Left colon (tissue), 2 donors: ENCODE measurements at regions not wholly inside any gene's neighbourhood (a gene's known extent, or its start where the extent isn't known, plus 50 kb on each side); places are given as distances from the start of the nearest gene placed in this dataset.
"Not testable (repeated sequence)": the region's sequence is repeated elsewhere in the genome, so short reads cannot be mapped to it uniquely, and the experiment has no call there.

ENCODE experiments used
- ATAC-seq: fragments of 200-7000 bp; cut with Tn5 transposase; one replicate; pipeline ENCODE4 v1.9.1; 2020; ENCODE audit warnings: mild to moderate bottlenecking, moderate library complexity
- DNase-seq, 2 donors: peaks; one replicate each; pipeline ENCODE4 v3.0.0-alpha.2; 2020
- intact Hi-C, 2 donors: fragments of 100-400 bp; cut with DNase I in 1 of 2; cut with micrococcal nuclease in 1 of 2; formaldehyde crosslinking; loops; one replicate each; pipeline versions ENCODE4 v1.11.2 to v1.14.0; 2022; cut with DNase I, micrococcal nuclease
- donor health status: DM: no; HTN: no; CAD: no.
- donor health status: DM: yes; HTN: yes; CAD: no.

DNA sequence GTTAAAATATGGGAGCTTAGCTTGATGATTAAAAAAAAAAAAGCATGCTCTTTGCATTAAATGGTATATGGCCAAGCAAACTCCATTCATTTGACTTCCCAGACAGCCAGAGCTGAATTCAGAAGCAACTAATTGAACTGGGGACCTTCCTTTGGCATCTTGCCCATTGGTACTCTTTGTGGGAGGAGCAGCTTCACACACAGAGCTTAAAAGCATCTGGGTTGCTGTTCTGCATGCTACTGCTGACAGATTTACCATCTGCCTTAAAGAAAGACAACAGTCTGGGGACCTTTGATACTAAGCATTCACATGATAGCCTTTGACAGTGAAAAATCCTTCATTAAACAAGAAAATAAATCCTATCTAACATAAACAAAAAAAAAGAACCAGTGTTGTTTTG is 977.9 kb downstream of the TMTC2 start:
- DNase-seq, result no peak
- no peak for ATAC-seq
- intact Hi-C loops, result no loop called here

DNA sequence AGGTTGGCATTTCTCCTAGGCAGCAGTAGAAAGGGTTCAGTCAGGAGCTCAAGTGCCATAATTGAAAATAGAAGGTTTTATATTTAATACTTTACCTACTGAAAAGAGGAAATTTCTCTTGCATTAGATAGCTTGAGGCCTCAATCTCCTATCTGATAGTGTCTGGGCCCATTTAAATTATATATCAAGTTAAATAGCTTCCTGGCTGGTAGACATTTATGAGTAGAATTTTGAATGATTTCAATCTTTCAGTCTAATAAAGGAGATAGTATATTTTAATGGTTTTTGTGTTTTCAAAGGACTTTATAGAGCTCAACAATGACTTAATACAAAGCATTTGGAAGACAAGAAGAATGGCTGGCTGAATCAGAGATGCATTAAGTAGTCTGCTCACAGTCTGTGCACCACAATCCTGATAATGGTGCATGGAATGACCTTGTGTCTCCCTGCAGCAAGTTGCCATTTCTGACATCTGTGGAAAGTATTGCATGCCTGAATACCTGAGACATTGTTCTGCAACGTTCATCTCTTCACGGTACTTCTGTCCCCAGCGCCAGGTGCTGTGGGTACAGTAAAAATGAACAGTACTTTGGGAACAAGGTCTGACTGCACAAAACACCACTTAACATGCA is 974.1 kb downstream of the TMTC2 start:
- intact Hi-C loops, result no loop called here
- DNase-seq (no peak), ATAC-seq (no peak)

DNA sequence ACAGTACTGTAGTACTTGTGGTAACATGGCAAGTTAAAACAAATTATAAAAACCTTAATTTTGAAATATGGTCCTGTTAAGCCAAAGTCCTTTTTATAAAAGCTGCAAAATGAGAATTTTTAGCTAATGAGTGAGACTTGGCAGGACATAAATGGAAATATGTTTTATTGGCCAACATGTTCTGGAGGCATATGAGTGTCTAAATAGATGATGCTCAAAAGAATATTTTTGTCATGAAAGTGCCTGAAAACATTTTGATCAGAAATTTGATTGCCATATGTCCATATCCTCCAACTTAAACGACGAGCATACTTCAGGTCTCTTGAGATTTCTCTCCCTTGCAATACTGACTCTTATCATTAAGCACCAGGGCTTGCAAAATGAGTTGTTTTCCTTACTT is 972.6 kb downstream of the TMTC2 start:
- DNase-seq (no peak), ATAC-seq (no peak)
- intact Hi-C loops, result no loop called here

DNA sequence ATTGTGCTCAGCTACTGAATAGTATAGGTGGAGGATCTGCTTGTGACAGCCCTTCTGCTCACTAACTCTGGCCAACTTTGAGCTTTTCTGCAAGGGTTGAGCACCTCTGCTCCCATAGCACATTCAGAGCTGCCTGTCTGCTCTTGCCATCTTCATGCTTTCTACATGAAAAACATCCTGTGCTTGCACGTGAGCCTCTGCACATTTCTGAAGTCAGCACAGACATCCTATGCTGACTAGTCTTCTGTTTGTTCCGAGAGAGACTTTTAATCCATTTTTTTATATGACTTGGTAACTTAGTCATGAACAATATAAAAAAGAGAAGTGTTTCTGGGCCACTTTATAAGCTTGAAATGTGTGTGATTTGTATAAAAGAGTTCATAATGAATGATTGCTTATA is 969.3 kb downstream of the TMTC2 start:
- ATAC-seq (no peak), DNase-seq (no peak)
- intact Hi-C loops, result no loop called here

DNA sequence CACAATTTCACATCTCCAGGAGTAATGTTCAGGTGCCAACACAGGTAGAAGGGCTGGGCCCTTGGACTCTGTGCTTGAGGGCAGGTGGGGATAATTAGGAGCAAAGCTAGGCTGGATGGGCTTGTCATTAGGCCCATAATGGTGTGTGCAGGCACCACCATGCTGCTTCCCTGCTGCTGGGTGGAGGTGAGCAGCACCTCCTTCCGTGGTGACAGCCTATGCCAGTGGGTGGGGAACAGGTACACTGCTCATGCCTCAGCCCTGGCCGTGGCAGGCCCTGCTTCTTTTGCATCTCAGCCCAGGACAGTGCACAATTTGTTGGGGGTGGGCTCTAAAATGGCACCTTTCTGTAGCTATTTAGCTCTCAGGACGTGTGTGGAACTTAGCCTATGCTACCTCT is 955.5 kb downstream of the TMTC2 start:
- intact Hi-C loops, result no loop called here
- no peak for ATAC-seq
- no peak for DNase-seq

DNA sequence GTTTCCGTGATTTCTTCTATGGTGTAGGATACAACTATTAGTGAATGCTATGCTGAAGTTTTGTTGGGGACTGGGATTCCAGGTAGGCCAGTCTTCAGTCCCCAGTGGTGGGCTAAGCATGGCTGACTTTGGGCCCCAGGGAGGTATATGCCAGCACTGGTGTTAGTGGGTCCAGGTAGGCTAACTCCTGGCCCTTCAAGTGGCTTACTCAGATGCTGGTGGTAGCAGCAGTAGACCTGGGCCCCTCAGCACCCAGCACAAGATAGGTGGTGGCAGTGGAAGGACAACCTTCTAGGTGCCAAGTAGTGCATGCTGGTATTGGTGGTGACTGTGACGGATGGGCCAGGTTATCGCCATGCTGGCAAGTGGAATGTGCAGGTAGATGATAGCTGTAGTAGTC is 955.1 kb downstream of the TMTC2 start:
- DNase-seq, result no peak
- ATAC-seq, result no peak
- intact Hi-C loops, result no loop called here

DNA sequence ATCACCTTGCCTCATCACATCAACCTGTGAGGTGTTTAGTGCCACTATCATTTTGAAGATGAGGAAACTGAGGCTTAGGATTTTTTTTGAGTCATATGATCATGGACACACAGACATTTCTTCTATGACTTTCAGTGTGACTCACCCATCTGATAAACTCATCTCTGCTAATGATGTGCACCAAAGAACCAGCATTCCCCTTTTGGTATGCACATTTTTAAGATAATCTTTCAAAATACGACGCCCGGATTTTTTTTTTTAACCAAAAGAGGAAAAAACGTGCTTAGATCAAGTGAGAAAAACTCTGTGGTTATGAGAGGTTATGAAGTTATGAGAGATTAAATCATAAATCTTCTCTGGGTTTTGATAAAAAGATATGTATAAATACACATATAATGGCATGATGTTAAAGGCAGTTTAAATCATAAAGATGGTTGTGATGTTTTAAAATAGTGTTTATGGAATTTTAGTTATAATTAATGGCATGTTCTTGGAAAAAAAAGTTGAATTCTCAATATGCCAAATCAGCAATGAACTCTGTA is 948.1 kb downstream of the TMTC2 start:
- DNase-seq (no peak), ATAC-seq (no peak)
- intact Hi-C loops, result no loop called here

DNA sequence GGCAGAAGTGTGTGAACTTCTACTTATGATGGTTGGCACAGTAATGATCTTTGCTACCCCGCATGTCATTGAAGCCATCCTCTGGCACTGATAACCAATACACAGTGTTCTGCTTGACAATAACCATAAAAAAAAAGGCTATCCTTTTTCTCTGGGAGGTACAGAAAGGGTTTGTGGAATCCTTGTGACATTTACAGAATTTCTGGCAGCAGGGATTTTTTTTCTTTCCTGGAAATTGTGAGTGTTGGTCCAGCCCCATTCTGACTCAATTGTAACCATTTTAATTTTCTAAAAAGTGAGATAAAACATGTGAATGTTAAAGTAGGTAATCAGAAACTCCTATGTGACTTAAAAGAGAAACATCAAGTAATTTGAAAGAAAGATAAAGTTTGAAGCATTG is 943.8 kb downstream of the TMTC2 start:
- intact Hi-C loops, result no loop called here
- ATAC-seq (no peak), DNase-seq (no peak)

DNA sequence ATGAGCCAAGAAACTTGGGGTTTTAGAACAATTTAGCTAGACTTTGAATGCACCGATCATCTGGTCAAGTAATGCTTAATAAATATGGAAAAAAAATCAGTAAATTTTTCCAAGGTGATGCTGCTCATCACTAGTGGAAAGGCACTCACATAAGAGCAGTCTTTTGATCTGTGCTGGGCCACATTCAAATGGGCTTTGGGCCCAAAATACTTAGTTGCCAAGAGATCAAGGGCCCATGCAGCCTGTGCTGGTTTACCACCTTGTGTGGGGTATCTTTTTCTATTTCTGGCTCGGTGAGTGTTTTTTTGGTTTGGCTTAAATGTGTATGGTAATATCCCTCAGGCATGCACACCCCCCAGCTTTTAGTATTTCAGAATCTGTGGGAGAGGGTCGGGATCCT is 943.2 kb downstream of the TMTC2 start:
- DNase-seq, result no peak
- intact Hi-C loops, result no loop called here
- no peak for ATAC-seq

DNA sequence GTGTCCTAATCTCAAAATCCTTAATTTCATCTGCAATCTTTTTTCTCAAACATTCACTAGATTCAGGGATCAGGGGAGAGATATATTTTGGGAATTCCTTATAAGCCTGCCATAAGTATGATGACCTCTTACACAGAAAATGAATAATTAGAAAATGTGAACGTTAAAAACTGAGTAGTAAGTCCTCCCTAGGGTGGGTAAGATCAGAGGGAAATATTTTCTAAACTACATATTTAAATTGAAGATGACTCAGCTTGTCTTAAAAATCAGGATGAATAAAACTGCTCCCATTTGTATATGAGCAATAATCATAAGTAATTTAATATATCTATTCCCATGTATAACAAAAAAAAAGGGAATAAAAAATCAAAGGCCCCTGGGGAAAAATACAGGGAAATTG is 935.5 kb downstream of the TMTC2 start:
- intact Hi-C loops, result no loop called here
- DNase-seq, result no peak
- ATAC-seq, result no peak

DNA sequence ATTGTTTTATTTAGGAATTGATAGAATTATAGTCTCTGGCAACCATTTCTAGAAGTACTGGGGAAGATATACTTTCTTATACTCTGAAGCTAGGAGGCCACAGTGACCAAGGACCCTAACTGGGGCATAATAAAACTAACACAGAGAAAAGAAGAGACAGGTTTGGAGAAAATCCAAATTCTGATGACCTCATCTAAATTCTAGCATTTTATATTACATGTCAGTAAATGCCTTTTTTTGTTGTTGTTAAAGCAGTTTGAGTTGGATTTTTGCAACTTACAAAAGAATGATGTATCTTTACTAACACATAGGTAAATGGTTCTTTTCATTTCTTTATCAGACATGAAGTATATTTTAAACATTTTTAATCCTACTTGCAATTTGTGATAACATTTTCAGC is 933.3 kb downstream of the TMTC2 start:
- ATAC-seq (no peak), DNase-seq (no peak)
- intact Hi-C loops, result no loop called here

DNA sequence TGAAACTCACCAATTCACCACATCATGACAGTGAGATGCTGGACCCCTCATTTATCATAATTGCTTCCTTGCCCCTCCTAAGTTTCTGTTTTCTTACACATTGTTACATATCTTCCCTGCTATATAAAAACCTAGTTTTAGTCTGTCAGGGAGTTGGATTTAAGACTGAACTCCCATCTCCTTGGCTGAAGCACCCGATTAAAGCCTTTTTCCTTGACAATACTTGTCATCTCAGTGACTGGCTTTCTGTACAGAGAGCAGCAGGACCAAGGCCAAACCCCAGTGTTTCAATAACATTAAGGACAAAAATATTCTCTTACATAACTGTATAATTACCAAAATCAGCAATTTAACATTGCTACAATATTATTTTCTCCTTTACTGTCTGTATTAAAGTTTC is 928.4 kb downstream of the TMTC2 start:
- DNase-seq, result no peak
- no peak for ATAC-seq
- intact Hi-C loops, result no loop called here

DNA sequence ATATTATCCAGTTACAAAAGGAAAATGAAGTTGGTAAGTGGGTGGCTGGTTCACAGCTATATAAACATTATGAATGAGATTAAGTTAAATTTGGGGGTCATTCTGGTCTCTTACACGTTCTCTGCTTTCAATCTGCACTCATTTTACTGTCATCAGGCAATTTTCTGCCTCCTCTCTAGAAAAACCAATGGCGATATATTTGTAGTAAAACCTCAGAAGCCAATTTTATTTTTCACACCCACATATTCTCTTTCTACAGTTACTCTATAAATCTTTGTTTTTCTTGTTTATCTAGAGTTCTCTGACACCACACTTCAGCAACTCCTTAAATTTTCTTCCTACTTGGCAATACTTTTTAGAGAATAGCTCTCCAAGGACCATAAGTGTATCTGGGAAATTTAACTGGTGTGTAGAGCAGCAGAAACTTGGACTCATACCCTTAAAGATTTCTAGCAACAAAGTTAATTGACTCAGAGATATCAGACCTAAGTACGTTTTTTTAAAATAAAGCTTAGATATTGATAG is 926.9 kb downstream of the TMTC2 start:
- intact Hi-C loops, result no loop called here
- ATAC-seq (no peak), DNase-seq (no peak)

DNA sequence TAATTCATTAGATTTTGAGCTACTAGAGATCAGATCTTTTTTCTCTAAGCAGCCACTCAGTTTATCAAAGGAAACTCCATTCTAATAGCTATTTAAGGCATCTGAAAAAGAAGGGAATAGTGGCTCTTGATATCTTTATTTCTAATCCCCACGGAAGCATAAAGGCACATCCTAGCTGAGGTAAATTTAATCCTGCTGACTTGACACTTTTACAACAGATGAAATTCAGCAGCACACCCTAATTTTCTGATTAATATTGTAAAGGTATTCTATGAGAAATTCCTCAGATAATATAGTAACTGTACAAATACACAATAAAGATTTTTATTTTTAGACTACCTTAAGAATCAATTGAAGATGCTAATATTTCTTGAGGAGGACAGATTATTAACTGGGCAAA is 916.4 kb downstream of the TMTC2 start:
- intact Hi-C loops, result no loop called here
- DNase-seq, result no peak
- no peak for ATAC-seq

DNA sequence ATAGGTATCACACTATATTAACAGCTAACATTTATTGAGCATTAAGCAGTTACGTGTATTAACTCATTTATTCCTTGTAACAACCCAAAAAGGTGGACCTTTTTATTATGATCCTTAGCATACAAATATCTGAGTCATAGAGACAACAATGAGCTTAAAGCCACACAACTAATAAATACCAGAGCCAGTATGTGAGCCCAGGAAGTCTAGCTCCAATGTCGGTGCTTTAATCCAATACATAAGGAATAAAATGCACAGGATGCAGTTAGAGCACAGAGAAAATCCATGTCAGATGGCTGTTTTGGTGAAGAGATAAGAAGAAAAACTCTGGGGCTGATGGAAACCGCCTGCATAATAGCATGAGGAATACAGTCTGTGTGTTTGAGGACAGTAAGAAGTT is 888.6 kb downstream of the TMTC2 start:
- intact Hi-C loops, result no loop called here
- no peak for ATAC-seq
- DNase-seq, result no peak

DNA sequence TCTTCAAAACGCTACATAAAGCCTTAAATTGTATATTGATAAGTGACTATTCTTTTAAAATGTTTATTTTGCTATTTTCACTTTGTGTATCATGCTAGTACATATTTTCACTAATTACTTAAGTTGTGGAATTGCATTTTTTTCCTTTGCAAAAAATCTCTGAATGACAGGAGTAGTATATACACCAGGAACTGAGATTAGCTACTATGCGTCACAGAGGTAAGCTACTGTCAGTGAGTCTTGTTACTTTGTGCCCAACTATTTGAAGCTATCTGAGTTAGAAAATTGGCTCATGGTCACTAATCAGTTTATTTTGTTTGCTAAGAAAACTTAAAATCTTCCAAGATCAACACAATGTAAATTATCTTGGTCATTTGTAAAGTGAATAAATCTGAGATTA is 887.4 kb downstream of the TMTC2 start:
- no peak for DNase-seq
- no peak for ATAC-seq
- intact Hi-C loops, result no loop called here

DNA sequence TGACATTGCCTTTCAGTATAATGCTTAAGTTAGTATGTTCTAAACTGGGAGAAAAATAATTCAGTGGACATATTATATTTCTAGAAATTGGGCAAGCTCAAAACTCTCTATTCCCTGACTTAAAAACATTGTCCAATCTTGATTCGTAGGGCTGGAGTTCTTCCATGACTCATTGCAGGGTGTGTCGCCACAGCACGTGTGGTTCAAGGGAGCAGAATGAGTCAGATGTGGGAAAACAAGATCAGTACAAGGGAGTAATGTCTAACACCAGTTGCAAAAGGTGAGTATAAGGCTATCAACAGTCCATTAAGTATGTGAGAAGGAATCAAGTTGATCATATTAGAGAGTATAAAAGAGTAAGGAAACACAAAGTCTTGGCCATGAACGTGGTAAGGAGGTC is 887.0 kb downstream of the TMTC2 start:
- DNase-seq (no peak), ATAC-seq (no peak)
- intact Hi-C loops, result no loop called here

DNA sequence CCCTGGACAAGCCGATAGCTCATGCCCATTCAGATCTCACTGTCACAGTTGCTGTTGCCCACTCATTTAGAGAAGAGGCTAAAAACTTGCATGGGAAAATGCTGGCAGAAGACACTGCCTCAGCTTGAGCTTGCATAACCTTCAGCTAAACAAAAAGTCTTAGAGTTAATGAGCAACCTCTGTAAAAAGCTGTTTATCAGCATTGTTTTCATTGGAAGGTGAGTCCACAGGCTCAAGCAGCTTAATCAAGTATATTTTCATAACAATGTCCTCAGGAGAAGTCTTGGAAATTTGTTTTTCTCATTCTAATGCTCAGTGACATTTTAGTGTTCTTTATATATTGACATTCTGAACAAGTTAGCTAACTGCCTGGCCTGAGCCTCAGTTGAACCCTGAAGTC is 872.9 kb downstream of the TMTC2 start:
- intact Hi-C loops, result no loop called here
- DNase-seq (no peak), ATAC-seq (no peak)

DNA sequence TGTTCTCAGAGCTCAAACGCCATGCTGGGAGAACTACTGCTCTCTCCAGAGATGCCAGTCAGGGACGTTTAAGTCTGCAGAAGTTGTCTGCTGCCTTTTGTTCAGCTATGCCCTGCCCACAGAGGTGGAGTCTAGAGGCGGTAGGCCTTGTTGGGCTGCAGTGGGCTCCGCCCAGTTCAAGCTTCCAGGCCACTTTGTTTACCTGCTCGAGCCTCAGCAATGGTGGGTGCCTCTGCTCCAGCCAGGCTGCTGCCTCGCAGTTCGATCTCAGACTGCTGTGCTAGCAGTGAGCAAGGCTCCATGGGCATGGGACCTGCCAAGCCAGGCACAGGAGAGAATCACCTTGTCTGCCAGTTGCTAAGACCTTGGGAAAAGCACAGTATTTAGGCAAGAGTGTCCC is 869.3 kb downstream of the TMTC2 start:
- intact Hi-C loops, ATAC-seq, DNase-seq: not testable (repeated sequence)

DNA sequence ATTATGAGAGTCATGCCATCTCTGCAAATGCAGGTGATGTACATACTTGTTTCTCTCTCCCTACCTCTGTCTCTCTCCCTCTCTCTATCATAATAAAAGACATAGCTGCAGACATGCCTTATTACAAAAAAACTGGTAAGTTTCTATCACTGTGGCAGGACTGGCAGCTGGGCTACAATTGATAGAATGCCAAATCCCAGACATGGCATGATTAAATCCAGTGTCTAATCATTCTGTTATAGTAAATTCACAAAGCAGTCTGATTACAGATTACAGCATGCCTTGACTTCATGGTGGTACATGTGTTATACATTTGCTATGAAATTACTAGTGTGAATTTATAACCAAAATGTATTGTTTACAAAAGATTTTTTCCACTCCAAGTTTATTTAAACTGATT is 854.7 kb downstream of the TMTC2 start:
- no peak for DNase-seq
- ATAC-seq, result no peak

DNA sequence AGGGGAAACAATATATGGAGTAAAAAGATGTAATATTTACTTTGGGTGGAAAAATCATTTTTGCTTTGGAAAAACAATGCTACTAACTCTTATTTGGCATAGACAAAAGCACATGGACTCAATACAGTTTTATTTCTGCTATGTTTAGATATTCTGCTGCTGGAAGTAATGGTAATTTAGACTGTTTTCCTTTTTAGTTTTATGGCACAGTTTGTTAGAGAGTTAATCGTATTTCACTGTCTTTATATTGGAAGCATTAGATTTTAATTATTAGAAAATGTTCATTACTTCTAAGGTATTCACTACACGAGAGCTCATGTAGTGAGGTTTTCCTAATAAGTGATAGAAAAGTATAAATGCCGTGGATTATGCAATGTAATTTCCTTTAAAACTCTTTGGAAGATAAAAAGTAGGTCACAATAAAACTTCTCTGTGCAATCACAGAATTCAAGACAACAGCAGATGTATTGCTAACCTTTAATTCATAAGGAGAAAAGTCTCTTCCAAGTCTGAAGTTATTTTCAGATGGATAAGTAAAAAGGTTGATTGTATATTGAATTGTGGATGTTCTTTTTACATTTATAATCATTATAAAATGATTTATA is 851.8 kb downstream of the TMTC2 start:
- ATAC-seq, result no peak
- no peak for DNase-seq
- intact Hi-C loops, result no loop called here

More for the DNA sequence above, 854.7 kb downstream of the TMTC2 start:
- intact Hi-C loops, result no loop called here
